Activated T-cell treated with anti-CD3 and anti-CD28 coated beads, Interleukin-2, amount 50 U/mL, for 48 hours (primary cell): ENCODE measurements at regions not wholly inside any gene's neighbourhood (a gene's known extent, or its start where the extent isn't known, plus 50 kb on each side); places are given as distances from the start of the nearest gene placed in this dataset.
"Not testable (repeated sequence)": the region's sequence is repeated elsewhere in the genome, so short reads cannot be mapped to it uniquely, and the experiment has no call there.

Experiments used
- DNase-seq, 2 experiments: peaks; one replicate each; pipeline ENCODE4 v3.0.0-alpha.2; 2020

DNA sequence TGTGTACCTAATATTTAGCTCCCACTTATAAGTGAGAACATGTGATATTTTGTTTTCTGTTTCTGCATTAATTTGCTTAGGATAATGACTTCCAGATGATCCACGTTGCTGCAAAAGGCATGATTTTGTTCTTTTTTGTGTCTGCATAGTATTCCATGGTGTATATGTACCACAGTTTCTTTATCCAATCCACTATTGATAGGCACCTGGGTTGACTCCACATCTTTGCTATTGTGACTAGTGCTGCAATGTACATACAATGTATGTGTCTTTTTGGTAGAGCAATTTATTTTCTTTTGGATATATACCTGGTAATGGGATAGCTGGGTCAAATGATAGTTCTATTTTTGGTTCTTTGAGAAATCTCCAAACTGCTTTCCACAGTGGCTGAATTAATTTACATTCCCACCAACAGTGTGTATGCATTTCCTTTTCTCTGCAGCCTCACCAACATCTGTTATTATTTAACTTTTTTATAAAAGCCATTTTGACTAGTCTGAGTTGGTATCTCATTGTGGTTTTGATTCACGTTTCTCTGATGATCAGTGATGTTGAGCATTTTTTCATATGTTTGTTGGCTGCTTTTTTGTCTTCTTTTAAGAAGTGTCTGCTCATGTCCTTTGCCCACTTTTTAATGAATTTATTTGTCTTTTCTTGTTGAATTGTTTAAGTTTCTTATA lies 102.8 kb upstream of the GAS1 start:
- DNase-seq = not testable (repeated sequence)

DNA sequence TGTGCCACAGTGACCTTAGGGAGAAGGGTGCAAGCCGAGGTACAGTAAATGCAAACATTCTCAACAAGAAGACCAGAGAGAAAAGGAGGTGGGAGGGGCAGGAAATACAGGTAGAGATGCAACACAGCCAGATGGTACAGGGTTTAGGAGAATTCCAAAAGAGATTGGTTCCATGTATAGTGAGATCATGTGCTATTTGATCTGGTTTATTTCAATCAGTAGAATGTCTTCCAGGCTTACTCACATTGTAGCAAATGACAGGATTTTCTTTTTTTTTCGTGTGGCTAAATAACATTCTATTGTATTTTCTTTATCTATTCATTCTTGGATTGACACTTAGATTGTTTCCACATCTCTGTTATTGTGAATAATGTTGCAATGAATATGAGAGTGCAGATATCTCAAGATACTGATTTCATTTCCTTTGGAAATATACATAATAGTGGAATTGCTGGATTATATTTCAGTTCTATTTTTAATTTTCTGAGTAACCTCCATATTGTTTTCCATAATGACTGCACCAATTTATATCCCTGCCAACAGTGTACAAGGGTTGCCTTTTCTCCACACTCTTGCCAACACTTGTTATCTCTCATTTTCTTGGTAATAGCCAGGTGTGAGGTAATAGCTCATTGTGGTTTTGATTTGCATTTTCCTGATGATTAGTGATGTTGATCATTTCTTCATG lies 107.8 kb upstream of the GAS1 start:
- DNase-seq = no peak

DNA sequence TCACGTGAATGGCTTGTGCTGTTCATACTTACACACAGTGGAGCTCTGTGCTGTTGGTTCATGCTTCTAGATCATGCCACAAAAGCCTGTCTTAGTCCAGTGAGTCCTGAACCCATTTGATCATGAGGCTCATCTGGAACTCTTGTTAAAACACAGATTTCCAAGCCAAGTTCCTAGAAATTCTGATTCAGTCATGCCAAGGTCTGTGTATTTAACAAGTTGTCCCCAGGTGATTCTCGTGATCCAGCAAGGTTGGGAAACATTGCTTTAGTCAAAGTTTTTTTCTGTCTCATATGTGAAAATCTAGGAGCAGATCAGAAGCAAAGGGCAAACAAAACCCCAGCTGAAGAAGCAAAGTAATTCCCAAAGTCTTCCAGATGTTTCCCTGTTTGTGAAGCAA lies 112.5 kb upstream of the GAS1 start:
- no peak for DNase-seq

DNA sequence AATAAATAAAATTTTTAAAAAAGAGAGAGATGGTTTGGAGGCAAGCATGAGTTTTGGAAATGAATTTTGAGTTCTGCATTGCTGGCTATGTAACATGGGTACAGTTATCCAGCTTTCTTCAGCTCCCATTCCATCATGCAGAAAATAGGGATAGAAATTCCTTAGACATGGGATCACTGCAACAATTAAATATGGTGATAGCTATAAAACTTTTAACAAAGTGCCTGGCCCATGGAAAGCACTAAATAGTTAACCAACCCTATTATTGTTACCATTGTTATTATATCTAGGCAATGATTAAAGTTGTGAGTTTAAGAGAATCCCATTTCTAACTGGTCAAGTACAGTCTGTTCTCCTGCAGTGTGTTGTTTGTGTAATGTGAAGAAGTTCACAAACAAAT lies 115.4 kb upstream of the GAS1 start:
- no peak for DNase-seq

DNA sequence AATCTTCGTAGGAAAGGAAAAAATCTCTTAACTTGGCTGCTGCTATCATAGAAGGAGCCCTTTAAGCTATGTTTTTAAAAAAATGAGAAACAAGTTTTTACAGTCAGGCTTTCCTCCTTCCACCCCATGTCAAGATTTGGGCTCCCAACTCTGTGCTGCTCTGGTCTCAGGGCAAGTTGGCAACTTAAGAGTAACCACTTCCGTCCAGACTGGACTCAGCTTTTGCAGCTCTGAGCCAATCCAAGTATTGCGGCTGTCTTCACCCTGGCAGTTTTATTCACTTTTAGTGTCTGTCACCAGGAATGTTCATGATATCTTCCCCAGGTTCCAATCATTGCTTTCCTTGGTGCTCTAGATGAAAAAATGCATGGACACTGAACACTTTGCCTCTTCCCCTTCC lies 115.9 kb upstream of the GAS1 start:
- no peak for DNase-seq

DNA sequence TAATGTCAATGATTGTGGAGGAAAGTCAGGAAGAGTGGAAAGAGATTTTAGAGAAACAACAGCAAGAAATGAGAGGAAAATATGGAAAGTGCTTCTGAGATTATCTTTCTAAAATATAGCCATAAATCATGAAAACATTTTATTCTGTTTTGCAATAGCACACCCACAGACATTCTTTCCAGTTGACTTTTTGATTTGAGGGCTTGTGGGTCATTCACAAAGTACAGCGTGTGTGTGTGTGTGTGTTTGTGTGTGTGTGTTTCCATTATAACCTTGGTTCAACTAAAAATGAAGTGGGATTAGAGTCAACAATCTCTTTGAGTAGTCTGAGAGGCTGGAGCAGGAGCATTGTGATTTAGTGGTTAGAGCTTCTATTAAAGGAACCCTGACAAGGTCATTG lies 116.6 kb upstream of the GAS1 start:
- DNase-seq = no peak

DNA sequence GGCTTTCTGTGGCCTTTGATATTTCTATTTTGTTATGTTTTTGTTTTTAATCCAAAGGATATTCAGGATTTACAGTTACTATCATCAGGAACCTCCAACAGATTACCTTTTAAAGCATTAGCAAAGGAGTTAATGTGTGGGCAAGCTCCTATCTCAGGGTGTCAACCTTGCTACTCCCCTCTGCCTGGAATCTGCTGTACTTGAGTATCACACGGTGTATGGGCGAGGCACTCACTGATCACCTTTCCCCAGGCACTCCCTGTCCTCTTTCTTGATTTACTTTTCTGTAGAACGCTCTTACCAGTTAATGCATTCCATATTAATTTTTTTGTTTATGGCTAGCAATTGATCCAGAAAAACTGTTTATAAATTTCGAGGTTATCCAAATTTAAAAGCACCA lies 117.0 kb upstream of the GAS1 start:
- DNase-seq = no peak

DNA sequence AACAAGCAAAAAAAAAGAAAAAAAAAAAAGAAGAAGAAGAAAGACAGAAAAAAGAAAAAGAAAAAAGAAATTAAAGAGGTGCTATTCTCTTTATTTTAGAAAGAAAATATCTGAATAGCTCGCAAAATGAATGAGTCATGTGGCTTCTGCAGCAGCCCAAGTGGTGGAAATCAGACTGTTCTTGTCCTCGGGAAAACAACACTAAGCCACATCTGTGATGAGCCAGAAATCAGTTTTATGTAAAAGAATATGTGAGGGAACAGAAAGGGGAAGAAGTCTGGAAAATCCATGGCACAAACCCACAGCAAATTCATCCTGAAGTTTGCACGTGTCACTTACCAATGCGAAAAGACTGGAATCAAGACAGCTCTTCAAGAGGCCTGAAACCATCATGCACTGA lies 118.7 kb upstream of the GAS1 start:
- no peak for DNase-seq

DNA sequence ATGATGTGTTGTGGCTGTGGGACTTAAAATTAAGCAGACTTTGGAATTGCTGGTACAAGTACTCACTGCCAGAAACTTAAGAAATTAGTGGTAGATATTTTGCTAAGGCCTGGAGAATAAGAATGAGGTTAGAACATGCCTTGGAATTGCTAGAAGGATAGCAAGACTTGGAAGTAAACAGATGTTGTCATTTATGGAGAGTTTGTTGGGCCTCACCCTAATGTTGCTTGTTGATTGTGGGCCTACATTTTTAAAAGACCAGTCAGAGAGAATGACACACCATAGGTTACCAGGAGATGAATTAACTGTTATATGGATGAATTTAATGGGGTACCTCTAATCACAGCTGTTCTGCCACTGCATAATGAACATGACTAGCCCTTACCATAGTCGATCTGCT lies 120.1 kb upstream of the GAS1 start:
- no peak for DNase-seq

DNA sequence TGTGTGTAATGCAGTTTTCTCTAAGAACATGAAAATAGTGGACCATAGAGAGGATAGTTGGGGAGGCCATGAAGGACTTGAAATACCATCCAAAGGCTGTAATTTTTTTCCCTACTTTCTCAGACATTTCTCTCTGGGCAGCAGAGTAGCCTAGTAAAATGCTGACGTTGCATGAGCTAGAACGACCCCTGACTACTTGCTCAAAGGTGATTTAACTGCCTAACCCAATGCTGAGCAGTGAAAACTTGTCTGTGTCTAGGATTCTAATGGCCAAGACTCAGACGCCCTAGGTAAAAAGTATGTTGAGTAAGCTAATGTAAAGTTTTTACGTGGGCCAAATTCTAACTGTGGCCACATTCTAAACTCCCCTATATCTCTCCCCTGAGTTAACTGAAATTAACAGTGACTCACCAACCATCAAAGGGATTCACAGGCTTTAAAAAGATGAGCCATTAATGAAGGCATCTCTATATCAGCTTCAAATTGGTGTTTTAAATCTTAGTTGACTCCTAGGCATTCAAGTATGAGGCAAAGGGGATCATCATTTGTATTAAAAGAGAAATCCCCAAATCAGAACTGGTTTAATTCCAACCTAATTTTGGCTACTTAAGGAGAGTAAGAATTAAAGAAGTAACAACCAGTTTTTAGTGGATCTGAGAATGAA lies 121.0 kb upstream of the GAS1 start:
- DNase-seq = no peak

DNA sequence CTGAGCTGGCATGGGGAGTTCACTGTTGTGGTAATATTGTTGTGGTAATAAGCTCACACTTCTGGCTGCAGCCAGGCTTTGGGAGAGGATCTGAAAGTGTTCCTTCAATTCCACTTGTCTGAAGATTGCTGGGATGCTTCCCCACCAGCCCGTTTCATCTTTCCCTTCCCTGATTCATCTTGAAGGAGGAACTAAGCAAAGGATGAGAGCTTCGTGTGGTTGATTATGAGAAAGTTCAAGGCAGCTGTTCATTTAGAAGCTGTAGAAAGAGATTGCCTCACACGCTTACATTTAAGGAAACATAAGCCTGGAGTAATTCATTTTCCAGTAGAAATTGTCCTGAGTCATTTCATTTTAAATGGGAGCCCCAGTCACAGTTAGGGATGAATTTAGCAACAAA lies 122.4 kb upstream of the GAS1 start:
- DNase-seq = no peak

DNA sequence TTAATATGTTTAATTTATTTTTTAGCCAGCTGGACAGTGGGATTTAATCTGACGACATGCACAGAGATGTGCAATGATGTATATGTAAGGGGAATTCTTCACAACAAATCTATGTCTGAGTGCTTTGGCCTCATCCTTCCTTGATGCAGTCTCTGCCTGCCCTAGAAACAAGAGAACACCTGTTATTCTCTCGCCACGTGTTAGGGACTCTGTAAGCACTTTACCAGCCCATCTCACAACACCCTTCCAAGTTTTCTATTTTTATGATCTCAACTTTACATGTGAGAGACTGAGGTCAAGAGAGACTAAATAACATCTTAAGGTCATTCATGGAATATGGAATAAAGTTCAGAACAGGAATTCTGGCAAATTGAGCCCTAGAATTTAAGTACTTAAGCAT lies 123.0 kb upstream of the GAS1 start:
- no peak for DNase-seq

DNA sequence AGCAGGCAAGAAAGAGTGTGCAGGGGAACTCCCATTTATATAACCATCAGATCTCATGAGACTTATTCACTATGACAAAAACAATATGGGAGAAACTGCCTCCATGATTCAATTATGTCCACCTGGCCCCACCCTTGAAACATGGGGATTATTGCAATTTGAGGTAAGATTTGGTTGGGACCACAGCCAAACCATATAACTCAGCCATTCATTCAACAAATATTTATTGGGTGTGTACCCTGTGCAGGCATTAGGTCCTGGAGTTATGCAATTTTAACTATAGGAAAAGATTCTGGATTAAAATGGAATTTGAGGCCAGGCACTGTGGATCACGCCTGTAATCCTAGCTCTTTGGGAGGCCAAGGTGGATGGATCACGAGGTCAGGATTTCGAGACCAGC lies 124.2 kb upstream of the GAS1 start:
- DNase-seq = no peak

DNA sequence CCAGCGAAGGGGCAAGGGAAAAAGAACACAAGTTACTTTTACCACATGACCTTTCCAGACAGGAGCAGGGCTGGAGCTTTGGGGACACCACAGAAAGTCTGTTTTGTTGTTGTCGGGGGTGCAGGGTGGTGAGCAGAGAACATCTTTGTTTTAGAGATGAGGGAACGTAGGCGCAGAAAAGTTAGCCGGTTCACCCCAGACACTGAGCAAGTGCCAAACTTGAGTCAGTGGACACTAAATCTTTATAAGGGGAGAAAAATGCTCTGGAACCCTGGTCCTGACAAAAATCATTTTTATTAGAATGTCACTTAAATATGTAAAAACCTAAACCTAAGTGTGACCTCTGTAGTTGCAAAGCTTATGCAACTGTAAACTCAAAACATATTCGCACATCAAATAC lies 126.4 kb upstream of the GAS1 start:
- DNase-seq = no peak

DNA sequence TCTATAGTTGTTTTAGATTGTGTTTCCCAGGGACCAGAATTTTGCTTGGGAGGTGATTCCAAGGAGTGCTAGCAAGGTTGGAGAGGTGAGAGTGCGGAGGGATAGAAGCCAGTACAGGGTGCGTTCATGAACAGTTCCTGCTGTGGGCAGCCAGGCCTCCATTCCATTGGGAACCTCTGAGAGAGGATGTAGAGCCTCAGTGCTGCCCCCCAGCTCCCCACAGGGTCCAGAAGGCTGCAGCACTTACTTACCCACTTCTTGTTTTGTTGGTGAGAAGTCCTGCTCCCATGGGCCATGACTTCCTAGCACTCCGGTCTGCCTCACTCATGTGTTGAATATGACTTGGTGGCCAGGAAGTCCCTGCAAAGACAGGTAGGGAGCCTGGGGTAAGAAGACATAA lies 128.2 kb upstream of the GAS1 start:
- no peak for DNase-seq

DNA sequence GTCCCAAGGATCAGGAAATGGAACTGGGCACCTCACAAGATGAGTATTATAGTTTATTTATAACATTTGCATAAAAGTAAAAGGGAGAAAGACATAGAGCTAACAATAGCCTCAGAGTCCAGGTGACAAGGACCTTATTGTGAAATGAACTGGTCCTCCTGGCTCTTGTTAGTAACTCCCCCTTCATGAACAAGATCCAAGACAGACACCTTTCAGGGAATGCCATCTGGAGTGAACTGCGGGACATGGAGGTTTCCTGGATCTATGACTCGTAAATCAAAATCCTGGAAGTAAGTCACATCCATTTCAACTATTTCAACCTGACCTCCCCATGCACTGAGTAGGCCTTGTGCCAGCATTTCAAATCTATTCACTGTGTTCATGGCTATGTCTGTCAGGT lies 129.5 kb upstream of the GAS1 start:
- DNase-seq = no peak

DNA sequence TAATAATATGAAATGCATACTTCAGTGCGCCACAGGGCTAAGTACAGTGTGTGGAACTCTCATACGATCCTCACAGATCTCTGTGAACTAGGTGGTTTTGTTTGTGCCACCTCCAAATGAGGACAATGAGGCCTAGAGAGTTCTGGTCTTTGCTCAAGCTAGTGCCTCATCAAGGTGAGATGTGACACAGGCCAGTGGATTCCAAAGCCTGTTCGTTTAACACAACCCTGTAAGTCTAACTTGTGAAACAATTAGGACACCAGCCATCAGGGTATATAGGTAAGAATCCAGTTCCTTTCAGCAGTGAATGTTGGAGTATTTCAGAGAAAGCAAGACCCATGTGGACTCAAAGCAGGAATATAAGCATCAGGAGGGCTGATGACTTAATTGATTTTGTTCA lies 130.7 kb upstream of the GAS1 start:
- no peak for DNase-seq

DNA sequence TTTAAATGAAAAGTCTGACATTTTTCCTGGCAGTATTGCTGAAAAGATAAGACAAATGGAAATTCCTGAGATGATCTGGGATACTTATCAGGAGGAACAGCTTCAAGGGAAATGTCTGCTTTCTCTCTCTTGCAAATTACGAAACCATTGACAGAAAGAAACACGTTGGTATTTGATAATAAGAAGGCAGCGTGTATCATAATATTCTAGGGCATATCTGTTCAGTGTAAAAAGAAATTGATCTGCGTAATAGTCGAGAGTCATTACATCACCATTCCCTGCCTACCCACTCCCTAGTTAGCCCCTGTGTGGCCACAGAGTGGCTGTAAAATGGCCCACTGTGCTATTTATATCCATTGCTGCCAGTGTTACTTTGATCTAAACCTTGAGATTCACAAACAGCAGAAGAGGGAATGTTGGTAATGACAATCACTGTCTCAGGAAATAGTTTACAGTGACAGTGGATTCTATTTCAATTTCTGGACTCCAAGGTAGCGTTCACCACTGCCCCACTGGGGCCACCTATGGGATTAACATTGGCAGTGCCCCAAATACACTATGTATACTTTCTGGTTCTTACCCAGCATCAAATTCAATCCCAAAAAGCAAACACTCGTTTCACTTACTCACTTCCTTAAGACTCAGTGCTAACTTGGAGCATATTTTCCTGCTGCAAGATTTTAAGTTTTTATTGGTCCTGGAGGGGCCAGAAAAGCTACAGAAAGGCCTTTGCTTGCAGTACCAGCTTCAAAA lies 133.4 kb upstream of the GAS1 start:
- no peak for DNase-seq

DNA sequence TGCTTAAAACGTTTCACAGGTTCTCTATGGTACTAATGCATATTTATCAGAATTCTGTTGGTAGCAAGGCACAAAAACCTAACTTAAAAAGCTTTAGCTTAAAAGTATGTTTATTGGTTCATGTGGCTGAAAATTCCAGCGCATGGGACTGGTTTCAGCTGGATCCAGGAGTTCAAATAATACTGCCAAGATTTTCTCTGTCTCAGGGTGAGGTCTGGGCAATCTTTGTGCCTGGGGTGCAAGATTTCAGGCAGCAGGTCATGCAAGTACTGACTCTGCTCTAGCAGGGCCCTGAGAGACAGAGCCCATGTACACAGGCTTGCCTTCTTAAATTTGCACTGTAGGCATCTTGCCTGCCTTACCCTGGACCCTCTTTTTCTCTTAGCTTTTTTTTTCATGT lies 134.2 kb upstream of the GAS1 start:
- no peak for DNase-seq

DNA sequence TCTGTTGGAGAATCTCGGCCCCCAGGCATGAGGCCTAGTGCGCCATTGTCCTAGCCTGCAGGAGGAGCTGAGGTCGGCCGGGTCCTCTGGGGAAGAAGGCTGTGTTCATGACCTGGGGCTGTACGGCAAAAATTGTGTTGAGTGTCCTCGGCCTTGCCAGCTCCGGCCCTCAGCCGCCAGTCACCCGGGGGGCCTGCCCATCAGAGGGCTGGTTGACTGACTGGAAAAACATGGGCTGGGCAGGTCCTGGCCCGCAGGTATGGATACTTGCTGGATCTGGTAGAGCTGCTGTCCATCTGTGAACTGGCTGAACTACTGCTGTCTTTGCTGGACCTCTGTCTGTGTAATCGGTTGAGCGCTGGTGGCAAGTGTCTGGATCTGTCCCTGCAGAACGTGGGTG lies 136.7 kb upstream of the GAS1 start:
- no peak for DNase-seq

DNA sequence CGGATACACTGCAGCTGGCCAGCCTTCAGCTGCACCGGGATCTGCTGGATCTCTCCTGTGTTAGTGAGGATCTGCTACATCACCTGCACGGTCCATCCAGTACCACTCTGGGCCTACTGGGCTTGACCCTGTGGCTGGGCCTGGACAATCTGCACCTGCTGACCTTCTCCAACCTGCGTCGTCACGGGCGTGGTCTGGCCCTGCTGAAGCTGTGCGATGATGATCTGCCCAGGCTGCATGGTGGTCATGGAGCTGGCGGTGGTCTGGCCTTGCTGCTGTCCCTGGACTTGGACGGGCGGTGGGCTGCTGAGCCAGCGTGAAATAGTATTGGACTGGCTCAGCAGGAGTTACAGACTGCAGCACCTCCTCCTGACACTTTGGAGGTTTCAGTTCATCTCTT lies 137.1 kb upstream of the GAS1 start:
- no peak for DNase-seq

DNA sequence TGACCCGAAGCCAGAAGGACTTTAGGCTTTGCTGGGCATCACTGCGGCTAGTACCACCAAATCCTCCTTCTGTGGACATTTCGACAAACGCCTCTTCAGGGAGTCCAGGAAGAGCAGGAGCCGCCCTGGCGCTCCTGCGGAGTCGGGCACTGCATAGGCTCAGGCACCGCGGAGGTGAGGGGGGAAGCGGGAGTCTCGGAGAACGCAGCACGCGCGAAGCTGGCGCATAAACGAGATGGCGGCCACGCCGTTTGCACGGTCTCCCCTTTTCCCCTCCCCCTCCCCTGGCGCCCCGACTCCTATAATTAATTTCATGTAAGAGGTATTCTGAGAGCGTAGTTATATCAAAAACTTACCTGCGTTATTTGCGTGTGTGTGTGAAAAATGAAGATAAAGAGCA lies 137.8 kb upstream of the GAS1 start:
- DNase-seq = no peak

DNA sequence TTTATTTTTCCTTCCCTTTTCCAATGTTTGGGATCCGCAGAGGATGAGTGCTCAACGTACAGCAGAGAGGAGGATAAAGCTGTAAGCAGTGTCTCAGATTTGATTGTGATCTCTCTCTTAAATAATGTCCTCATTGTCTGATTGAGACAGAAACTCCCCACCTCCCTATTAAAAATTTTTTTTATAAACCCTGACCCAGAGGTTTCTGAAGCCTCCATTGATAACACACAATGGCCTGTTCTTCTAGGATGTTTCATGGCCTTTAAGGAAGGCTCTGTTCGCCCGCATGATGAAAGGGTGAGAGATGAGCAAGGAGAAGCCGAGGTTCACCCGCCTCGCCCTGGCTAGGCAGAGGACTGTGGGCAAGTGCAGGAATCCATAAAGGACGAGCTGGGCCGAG lies 138.2 kb upstream of the GAS1 start:
- DNase-seq = no peak
